ENCODE measurements at regions not wholly inside any gene's neighbourhood (a gene's known extent, or its start where the extent isn't known, plus 50 kb on each side); places are given as distances from the start of the nearest gene placed in this dataset.

- DNase-seq (ENCODE audit: low spot score, unreplicated experiment), result no peak
- Mint-ChIP-seq H3K4me1 (ENCODE audit: low read depth) (no peaks in the 10 kb centered on the region), H3K9me3 (ENCODE audit: low read depth) (no peaks in the 10 kb centered on the region), H3K36me3 (ENCODE audit: insufficient read depth) (no peaks in the 10 kb centered on the region), H3K27me3 (no peaks in the 10 kb centered on the region), H3K4me3 (ENCODE audit: low read depth) (no peak overlapping the region), H3K27ac (no peak overlapping the region)
- TF ChIP-seq CTCF (IDR thresholded peaks at IDR 0.05; ENCODE audit: unreplicated experiment), result no peak
These were observed 105.7 kb upstream of the ZPLD1 start for GRCh38 chr3:102329066-102329465.

- Mint-ChIP-seq H3K4me1 (ENCODE audit: low read depth) (no peaks in the 10 kb centered on the region), H3K36me3 (ENCODE audit: insufficient read depth) (no peaks in the 10 kb centered on the region), H3K9me3 (ENCODE audit: low read depth) (no peaks in the 10 kb centered on the region), H3K4me3 (ENCODE audit: low read depth) (no peak overlapping the region), H3K27me3 (no peaks in the 10 kb centered on the region), H3K27ac (no peak overlapping the region)
- TF ChIP-seq CTCF (IDR thresholded peaks at IDR 0.05; ENCODE audit: unreplicated experiment), result no peak
- DNase-seq (ENCODE audit: low spot score, unreplicated experiment), result no peak
These were observed 105.3 kb upstream of the ZPLD1 start for GRCh38 chr3:102329561-102329960.

GRCh38 chr3:102332205-102332604, 102.6 kb upstream of the ZPLD1 start:
- Mint-ChIP-seq H3K36me3 (ENCODE audit: insufficient read depth) (no peaks in the 10 kb centered on the region), H3K27ac (no peak overlapping the region), H3K9me3 (ENCODE audit: low read depth) (no peaks in the 10 kb centered on the region), H3K27me3 (no peaks in the 10 kb centered on the region), H3K4me1 (ENCODE audit: low read depth) (no peaks in the 10 kb centered on the region), H3K4me3 (ENCODE audit: low read depth) (no peak overlapping the region)
- no peak for DNase-seq (ENCODE audit: low spot score, unreplicated experiment)
- TF ChIP-seq CTCF (IDR thresholded peaks at IDR 0.05; ENCODE audit: unreplicated experiment), result no peak

- Mint-ChIP-seq H3K27ac (no peak overlapping the region), H3K4me3 (ENCODE audit: low read depth) (no peak overlapping the region), H3K4me1 (ENCODE audit: low read depth) (no peaks in the 10 kb centered on the region), H3K9me3 (ENCODE audit: low read depth) (no peaks in the 10 kb centered on the region), H3K27me3 (no peaks in the 10 kb centered on the region), H3K36me3 (ENCODE audit: insufficient read depth) (no peaks in the 10 kb centered on the region)
- TF ChIP-seq CTCF (IDR thresholded peaks at IDR 0.05; ENCODE audit: unreplicated experiment), result no peak
- DNase-seq (ENCODE audit: low spot score, unreplicated experiment), result no peak
These were observed 101.9 kb upstream of the ZPLD1 start for GRCh38 chr3:102332934-102333333.

DNA sequence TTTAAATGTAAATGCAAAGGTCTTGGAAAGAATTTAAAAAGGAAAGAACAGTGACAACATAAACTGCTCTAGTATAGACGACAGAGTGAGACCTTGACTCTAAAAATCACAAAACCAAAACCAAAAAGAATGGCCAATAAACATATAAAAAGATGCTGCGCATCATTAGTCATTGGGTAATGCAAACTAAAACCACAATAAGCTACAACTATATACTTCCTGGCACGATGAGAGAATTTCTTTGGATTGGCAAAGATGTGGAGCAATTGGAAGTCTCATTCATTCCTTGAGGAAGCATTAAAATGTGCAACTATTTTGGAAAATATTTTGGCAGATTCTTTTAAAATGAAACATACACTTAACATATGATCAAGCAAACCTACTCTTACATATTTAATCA, 98.7 kb upstream of the ZPLD1 start:
- Mint-ChIP-seq H3K27ac (no peak overlapping the region), H3K4me1 (ENCODE audit: low read depth) (no peaks in the 10 kb centered on the region), H3K9me3 (ENCODE audit: low read depth) (no peaks in the 10 kb centered on the region), H3K36me3 (ENCODE audit: insufficient read depth) (no peaks in the 10 kb centered on the region), H3K27me3 (no peaks in the 10 kb centered on the region), H3K4me3 (ENCODE audit: low read depth) (no peak overlapping the region)
- no peak for TF ChIP-seq CTCF (IDR thresholded peaks at IDR 0.05; ENCODE audit: unreplicated experiment)
- no peak for DNase-seq (ENCODE audit: low spot score, unreplicated experiment)

Measured in progenitor cell of endocrine pancreas (in vitro differentiated cells).